PFSK-1 (cell line): ENCODE measurements at regions not wholly inside any gene's neighbourhood (a gene's known extent, or its start where the extent isn't known, plus 50 kb on each side); places are given as distances from the start of the nearest gene placed in this dataset.

ENCODE experiments used
- POLR2AphosphoS5 ChIP-seq: IDR thresholded peaks from 2 replicates; pipeline ENCODE4 v1.6.1; 2012; ENCODE audit warnings: low read depth, mild to moderate bottlenecking, control low read depth, low read length, moderate library complexity
- REST ChIP-seq, 2 experiments: IDR thresholded peaks; 2 replicates each; pipeline versions ENCODE4 v1.6.1 to v1.8.0; 2011 to 2012; ENCODE audit warnings: low read depth in 2 of 2, low read length in 2 of 2, control low read depth in 1 of 2, inconsistent platforms in 1 of 2, mild to moderate bottlenecking in 1 of 2, moderate library complexity in 1 of 2; ENCODE audit not compliant: insufficient read depth in 1 of 2
- TAF1 ChIP-seq: IDR thresholded peaks from 2 replicates; pipeline ENCODE4 v1.6.1; 2012; ENCODE audit warnings: low read length, control low read depth, borderline replicate concordance; ENCODE audit not compliant: insufficient read depth

DNA sequence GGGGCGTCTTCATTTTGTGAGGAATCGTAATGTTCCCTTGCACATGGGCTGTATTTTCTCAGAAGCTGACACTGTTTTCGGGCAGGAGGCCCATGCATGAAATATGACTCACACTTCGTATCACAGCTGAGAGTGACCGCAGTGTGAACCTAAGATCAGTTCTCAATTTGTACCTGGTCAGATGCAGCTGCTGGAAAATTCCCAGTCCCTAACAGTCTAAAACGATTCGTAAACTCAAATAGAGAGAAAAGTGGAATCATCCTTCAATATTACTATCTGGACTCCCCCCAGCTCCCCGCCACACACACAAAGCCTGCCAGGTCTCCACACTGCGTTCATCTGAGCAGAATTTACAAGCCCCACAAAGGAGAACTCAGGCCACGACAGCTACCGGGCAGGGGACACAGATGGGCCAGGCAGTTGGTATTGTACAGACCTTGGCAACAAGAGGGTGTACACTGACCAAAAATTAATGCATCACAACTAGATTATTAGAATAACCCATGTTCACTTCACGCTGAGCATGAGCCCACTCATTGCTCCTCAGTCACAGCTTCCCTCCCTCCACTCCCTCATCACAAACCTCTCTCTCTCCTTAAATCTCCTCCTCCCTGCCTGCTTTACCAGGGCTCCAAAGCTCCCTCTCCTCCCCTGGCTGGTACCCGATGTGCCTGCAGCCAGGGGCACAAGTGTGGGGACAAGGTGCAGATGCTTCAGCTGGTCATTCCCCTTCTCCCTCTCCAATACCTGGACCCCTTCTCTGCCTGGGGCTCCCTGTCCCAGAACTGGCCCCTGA, 488.4 kb downstream of the PREX1 start:
- TF ChIP-seq REST (IDR thresholded peaks at IDR 0.05; ENCODE audit: insufficient read depth in 1 of 2, low read depth in 2 of 2, low read length in 2 of 2) (no peak), TAF1 (no peak), POLR2AphosphoS5 (no peak)
